ENCODE measurements at regions not wholly inside any gene's neighbourhood (a gene's known extent, or its start where the extent isn't known, plus 50 kb on each side); places are given as distances from the start of the nearest gene placed in this dataset.
"Not testable (repeated sequence)": the region's sequence is repeated elsewhere in the genome, so short reads cannot be mapped to it uniquely, and the experiment has no call there.

DNA sequence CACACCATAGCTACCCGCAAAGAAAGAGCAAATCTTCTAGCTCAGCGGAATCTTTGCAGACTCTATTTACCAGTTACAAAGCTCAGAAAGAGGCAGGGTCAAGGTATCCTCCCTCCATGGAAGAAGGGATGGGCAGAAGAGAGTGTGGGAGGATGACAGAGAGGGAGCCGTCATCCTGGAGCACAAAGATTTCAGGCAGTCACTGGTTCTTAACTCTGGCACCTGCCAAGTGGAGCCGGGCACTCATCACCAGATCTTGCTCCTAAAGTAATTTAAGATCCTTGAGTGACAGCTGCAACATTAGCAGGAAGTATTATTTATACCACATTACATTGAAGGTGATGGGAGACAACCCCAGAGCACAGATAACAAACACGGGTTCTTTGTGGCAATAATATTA, 102.5 kb upstream of the NBPF26 start:
- TF ChIP-seq, protein P1, sequence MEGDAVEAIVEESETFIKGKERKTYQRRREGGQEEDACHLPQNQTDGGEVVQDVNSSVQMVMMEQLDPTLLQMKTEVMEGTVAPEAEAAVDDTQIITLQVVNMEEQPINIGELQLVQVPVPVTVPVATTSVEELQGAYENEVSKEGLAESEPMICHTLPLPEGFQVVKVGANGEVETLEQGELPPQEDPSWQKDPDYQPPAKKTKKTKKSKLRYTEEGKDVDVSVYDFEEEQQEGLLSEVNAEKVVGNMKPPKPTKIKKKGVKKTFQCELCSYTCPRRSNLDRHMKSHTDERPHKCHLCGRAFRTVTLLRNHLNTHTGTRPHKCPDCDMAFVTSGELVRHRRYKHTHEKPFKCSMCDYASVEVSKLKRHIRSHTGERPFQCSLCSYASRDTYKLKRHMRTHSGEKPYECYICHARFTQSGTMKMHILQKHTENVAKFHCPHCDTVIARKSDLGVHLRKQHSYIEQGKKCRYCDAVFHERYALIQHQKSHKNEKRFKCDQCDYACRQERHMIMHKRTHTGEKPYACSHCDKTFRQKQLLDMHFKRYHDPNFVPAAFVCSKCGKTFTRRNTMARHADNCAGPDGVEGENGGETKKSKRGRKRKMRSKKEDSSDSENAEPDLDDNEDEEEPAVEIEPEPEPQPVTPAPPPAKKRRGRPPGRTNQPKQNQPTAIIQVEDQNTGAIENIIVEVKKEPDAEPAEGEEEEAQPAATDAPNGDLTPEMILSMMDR (IDR thresholded peaks at IDR 0.05) = not testable (repeated sequence)
- not testable (repeated sequence) for TF ChIP-seq EP300, POLR2AphosphoS5, POLR2A (IDR thresholded peaks at IDR 0.05)

All from sigmoid colon (tissue), 4 donors.